ENCODE measurements at regions not wholly inside any gene's neighbourhood (a gene's known extent, or its start where the extent isn't known, plus 50 kb on each side); places are given as distances from the start of the nearest gene placed in this dataset.

- Histone ChIP-seq H3K9ac (ENCODE audit: low read length) (no peak overlapping the region), H3K27ac (ENCODE audit: low read length) (no peak overlapping the region)
- TF ChIP-seq POLR2AphosphoS5 (IDR thresholded peaks at IDR 0.05) (no peak), CTCF (IDR thresholded peaks at IDR 0.05; ENCODE audit: poor library complexity, severe bottlenecking) (no peak), TAF1 (IDR thresholded peaks at IDR 0.05; ENCODE audit: low read depth) (no peak), EZH2 (IDR thresholded peaks at IDR 0.05; ENCODE audit: borderline replicate concordance, insufficient read depth, low read length, poor library complexity, severe bottlenecking) (no peak), SMC3 (conservative IDR thresholded peaks at IDR 0.05; ENCODE audit: poor library complexity) (no peak), REST (IDR thresholded peaks at IDR 0.05; ENCODE audit: borderline replicate concordance) (no peak), EP300 (conservative IDR thresholded peaks at IDR 0.05; ENCODE audit: poor library complexity, severe bottlenecking) (no peak), MXI1 (conservative IDR thresholded peaks at IDR 0.05; ENCODE audit: poor library complexity, severe bottlenecking) (no peak), RAD21 (conservative IDR thresholded peaks at IDR 0.05) (no peak)
Observed at GRCh38 chr9:8019636-8020035, 220.1 kb upstream of the DMAC1 start.

GRCh38 chr9:8014997-8015682 lies 215.6 kb upstream of the DMAC1 start:
- no peak overlapping the region for H3K4me3 ChIP-seq (ENCODE audit: low read length)
- H3K27me3 ChIP-seq (ENCODE audit: insufficient read depth, low read depth, low read length), result no peaks in the 10 kb centered on the region
- H4K20me1 ChIP-seq (ENCODE audit: insufficient read depth), result no peaks in the 10 kb centered on the region
- no peak overlapping the region for H3K27ac ChIP-seq (ENCODE audit: low read length)
- H3F3A ChIP-seq (ENCODE audit: insufficient read depth, low read length, poor library complexity, severe bottlenecking), result no peaks in the 10 kb centered on the region
- no peaks in the 10 kb centered on the region for H3K9me2 ChIP-seq (ENCODE audit: insufficient read depth, low read length)
- H3K4me2 ChIP-seq (ENCODE audit: low read length), result no peak overlapping the region
- H3K79me2 ChIP-seq (replicated peaks; ENCODE audit: insufficient read depth, low read length), result no peaks in the 10 kb centered on the region
- no peaks in the 10 kb centered on the region for H3K36me3 ChIP-seq (ENCODE audit: insufficient read depth, low read length)
- H2AFZ ChIP-seq (ENCODE audit: low read depth, low read length), result no peak overlapping the region
- H3K9ac ChIP-seq (ENCODE audit: low read length), result no peak overlapping the region
- H3K9me3 ChIP-seq (ENCODE audit: low read length), result peaks cover 3% of the 10 kb centered on the region
- TF ChIP-seq SMC3 (conservative IDR thresholded peaks at IDR 0.05; ENCODE audit: poor library complexity) (no peak), POLR2AphosphoS5 (IDR thresholded peaks at IDR 0.05) (no peak), TAF1 (IDR thresholded peaks at IDR 0.05; ENCODE audit: low read depth) (no peak), RAD21 (conservative IDR thresholded peaks at IDR 0.05) (no peak), EP300 (conservative IDR thresholded peaks at IDR 0.05; ENCODE audit: poor library complexity, severe bottlenecking) (no peak), MXI1 (conservative IDR thresholded peaks at IDR 0.05; ENCODE audit: poor library complexity, severe bottlenecking) (no peak), REST (IDR thresholded peaks at IDR 0.05; ENCODE audit: borderline replicate concordance) (no peak), EZH2 (IDR thresholded peaks at IDR 0.05; ENCODE audit: borderline replicate concordance, insufficient read depth, low read length, poor library complexity, severe bottlenecking) (no peak), CTCF (IDR thresholded peaks at IDR 0.05; ENCODE audit: poor library complexity, severe bottlenecking) (no peak)

More at GRCh38 chr9:8019636-8020035, 220.1 kb upstream of the DMAC1 start:
- H4K20me1 ChIP-seq (ENCODE audit: insufficient read depth), result no peaks in the 10 kb centered on the region
- no peaks in the 10 kb centered on the region for H3K27me3 ChIP-seq (ENCODE audit: insufficient read depth, low read depth, low read length)
- no peaks in the 10 kb centered on the region for H3K36me3 ChIP-seq (ENCODE audit: insufficient read depth, low read length)
- H3K9me3 ChIP-seq (ENCODE audit: low read length), result no peaks in the 10 kb centered on the region
- H3K79me2 ChIP-seq (replicated peaks; ENCODE audit: insufficient read depth, low read length), result no peaks in the 10 kb centered on the region
- H3K4me2 ChIP-seq (ENCODE audit: low read length), result no peak overlapping the region
- no peak overlapping the region for H3K4me3 ChIP-seq (ENCODE audit: low read length)
- no peak overlapping the region for H2AFZ ChIP-seq (ENCODE audit: low read depth, low read length)
- no peaks in the 10 kb centered on the region for H3K9me2 ChIP-seq (ENCODE audit: insufficient read depth, low read length)
- no peaks in the 10 kb centered on the region for H3F3A ChIP-seq (ENCODE audit: insufficient read depth, low read length, poor library complexity, severe bottlenecking)
